Activated T-cell treated with anti-CD3 and anti-CD28 coated beads, Interleukin-2, amount 50 U/mL, for 72 hours (primary cell): ENCODE measurements at regions not wholly inside any gene's neighbourhood (a gene's known extent, or its start where the extent isn't known, plus 50 kb on each side); places are given as distances from the start of the nearest gene placed in this dataset.

Source experiments
- ATAC-seq, 2 donors: fragments of 150-1000 bp; cut with Tn5 transposase; replicated peaks in 1 of 2; 2 replicates each; pipeline ENCODE4 v1.10.0; 2021; ENCODE audit warnings: moderate library complexity in 2 of 2, mild to moderate bottlenecking in 1 of 2
- DNase-seq, 2 donors: peaks; one replicate each; pipeline ENCODE4 v3.0.0; 2021 to 2022; ENCODE audit warnings: mixed read lengths in 1 of 2
- H3K27ac Mint-ChIP-seq: one replicate; pipeline ENCODE4 v1.8.0; 2022; ENCODE audit warnings: mild to moderate bottlenecking, moderate library complexity, mixed read lengths
- H3K27me3 Mint-ChIP-seq: one replicate; pipeline ENCODE4 v1.8.0; 2022; ENCODE audit warnings: low read depth, mixed read lengths
- H3K36me3 Mint-ChIP-seq, 2 donors: one replicate each; pipeline ENCODE4 v1.8.0; 2022; ENCODE audit warnings: mixed read lengths in 2 of 2, mild to moderate bottlenecking in 1 of 2; ENCODE audit not compliant: insufficient read depth in 2 of 2
- H3K4me1 Mint-ChIP-seq: one replicate; pipeline ENCODE4 v1.8.0; 2022; ENCODE audit warnings: low read depth, mixed read lengths
- H3K4me3 Mint-ChIP-seq, 2 donors: one replicate each; pipeline ENCODE4 v1.8.0; 2022; ENCODE audit warnings: mild to moderate bottlenecking in 2 of 2, mixed read lengths in 2 of 2, moderate library complexity in 2 of 2
- H3K9me3 Mint-ChIP-seq, 2 donors: one replicate each; pipeline ENCODE4 v1.8.0; 2022; ENCODE audit warnings: mixed read lengths in 2 of 2

GRCh38 chr13:51518827-51519226 is 65.4 kb upstream of the WDFY2 start:
- Mint-ChIP-seq H3K9me3 (no peaks in the 10 kb centered on the region), H3K4me3 (peak overlapping the region in 1 of 2 donors; percentile 6), H3K27ac (no peak overlapping the region), H3K36me3 (peaks cover 0 to 2% of the 10 kb centered on the region in 2 donors), H3K27me3 (no peaks in the 10 kb centered on the region), H3K4me1 (peaks cover 21% of the 10 kb centered on the region)
- DNase-seq = peak; percentile 22 to 30
- ATAC-seq = peak; percentile 89 to 90

DNA sequence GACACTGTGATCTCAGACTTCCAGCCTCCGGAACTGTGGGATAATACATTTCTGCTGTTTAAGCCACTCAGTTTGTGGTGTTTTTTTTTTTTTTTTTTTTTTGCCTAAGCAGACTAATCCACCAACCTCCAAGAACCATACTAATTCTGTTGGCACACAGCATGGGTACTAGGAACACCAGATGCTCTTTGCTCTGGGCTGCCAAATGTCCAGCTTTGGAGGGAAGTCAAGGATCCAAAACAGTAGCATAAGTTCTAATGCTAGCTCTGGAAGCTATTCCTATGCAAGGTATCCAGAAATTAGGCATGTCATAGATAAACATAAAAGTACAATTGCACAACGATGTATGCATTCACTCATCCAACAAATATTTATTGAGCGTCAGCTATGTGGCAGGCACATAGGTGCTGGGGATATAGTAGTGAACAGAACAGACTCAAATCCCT is 64.5 kb upstream of the WDFY2 start:
- no peak for ATAC-seq
- H3K36me3 Mint-ChIP-seq = peaks cover 0 to 2% of the 10 kb centered on the region in 2 donors
- peaks cover 21% of the 10 kb centered on the region for H3K4me1 Mint-ChIP-seq
- DNase-seq = no peak
- H3K27ac Mint-ChIP-seq = no peak overlapping the region
- no peak overlapping the region for H3K4me3 Mint-ChIP-seq
- H3K27me3 Mint-ChIP-seq = no peaks in the 10 kb centered on the region
- no peaks in the 10 kb centered on the region for H3K9me3 Mint-ChIP-seq

DNA sequence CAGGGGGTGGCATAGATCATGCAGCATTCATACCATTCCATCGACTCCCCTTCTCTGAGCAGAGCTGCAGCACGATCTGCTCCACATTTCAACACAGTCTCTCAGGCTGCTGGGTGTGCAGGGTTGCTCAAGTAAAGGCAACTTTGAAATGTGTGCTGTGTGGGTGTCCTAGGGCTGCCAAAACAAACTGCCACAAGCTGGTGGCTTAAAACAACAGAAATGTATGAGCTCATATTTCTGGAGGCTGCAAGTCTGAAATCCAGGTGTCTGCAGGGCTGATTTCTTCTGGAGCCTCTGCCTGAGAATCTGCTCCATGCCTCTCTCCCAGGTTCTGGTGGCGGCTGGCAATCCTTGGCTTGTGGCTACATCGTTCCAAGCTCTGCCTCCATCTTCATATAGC is 63.7 kb upstream of the WDFY2 start:
- DNase-seq = no peak
- H3K4me1 Mint-ChIP-seq = peaks cover 21% of the 10 kb centered on the region

DNA sequence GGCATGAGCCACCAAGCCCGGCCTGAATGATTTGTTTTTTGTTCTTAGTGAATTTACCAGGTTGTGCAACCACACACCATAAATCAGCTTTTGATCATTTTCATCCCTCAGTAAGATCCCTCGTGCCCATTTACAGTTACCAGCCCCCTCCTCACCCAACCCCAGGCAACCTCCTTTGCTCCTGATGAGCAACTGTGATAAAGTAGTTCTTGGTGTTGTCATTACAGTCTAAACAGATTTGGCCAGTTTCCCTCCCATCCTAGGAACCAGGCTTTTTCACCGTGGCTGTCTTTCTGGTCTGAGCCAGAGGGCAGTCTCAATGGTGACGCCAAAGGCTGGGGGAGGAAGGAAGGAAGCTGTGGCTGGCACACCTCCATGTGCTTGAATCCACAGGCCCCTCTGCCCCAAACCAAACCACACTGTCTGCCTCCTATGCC is 61.2 kb upstream of the WDFY2 start:
- Mint-ChIP-seq H3K4me3 (no peak overlapping the region), H3K27me3 (no peaks in the 10 kb centered on the region), H3K4me1 (peaks cover 17% of the 10 kb centered on the region), H3K9me3 (peaks cover 0 to 4% of the 10 kb centered on the region in 2 donors), H3K36me3 (no peaks in the 10 kb centered on the region), H3K27ac (no peak overlapping the region)
- DNase-seq (peak; percentile 27 to 28), ATAC-seq (peak; percentile 48 to 50)

More for the DNA sequence above, 63.7 kb upstream of the WDFY2 start:
- Mint-ChIP-seq H3K9me3 (no peaks in the 10 kb centered on the region), H3K27me3 (no peaks in the 10 kb centered on the region), H3K27ac (no peak overlapping the region), H3K36me3 (peaks cover 0 to 2% of the 10 kb centered on the region in 2 donors), H3K4me3 (no peak overlapping the region)
- ATAC-seq = no peak

DNA sequence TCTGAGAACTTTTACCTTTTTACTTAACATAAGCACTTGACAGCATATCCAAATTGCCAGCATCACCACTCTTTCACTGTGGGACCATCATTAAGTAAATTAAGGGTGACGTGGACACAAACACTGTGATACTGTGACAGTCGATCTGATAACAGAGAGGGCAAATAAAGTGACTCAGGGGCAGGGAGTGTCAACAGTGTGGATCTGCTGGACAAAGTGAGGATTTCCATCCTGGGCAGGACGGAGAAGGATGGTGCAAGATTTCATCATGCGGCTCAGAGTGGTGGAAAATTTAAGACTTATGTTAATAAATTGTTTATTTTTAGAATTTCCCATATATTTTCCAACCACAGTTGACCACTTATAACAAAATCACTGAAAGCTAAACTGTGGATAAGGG is 60.0 kb upstream of the WDFY2 start:
- no peak for DNase-seq
- H3K36me3 Mint-ChIP-seq = peaks cover 0 to 1% of the 10 kb centered on the region in 2 donors
- no peak overlapping the region for H3K4me3 Mint-ChIP-seq
- H3K4me1 Mint-ChIP-seq = peaks cover 6% of the 10 kb centered on the region
- no peak overlapping the region for H3K27ac Mint-ChIP-seq
- ATAC-seq = no peak
- H3K27me3 Mint-ChIP-seq = no peaks in the 10 kb centered on the region
- peaks cover 0 to 6% of the 10 kb centered on the region in 2 donors for H3K9me3 Mint-ChIP-seq

- H3K9me3 Mint-ChIP-seq = peaks cover 0 to 7% of the 10 kb centered on the region in 2 donors
Measured at GRCh38 chr13:51524829-51525566, 59.3 kb upstream of the WDFY2 start.

GRCh38 chr13:51525567-51526167 is 58.6 kb upstream of the WDFY2 start:
- Mint-ChIP-seq H3K27ac (no peak overlapping the region), H3K9me3 (peaks cover 0 to 7% of the 10 kb centered on the region in 2 donors), H3K36me3 (peaks cover 1 to 2% of the 10 kb centered on the region in 2 donors), H3K4me1 (peaks cover 6% of the 10 kb centered on the region), H3K27me3 (no peaks in the 10 kb centered on the region), H3K4me3 (no peak overlapping the region)
- DNase-seq (no peak), ATAC-seq (peak; percentile 67 to 74)

More at GRCh38 chr13:51524829-51525566, 59.3 kb upstream of the WDFY2 start:
- no peaks in the 10 kb centered on the region for H3K27me3 Mint-ChIP-seq
- ATAC-seq (peak; percentile 67 to 68), DNase-seq (no peak)
- H3K27ac Mint-ChIP-seq = no peak overlapping the region
- peaks cover 0 to 1% of the 10 kb centered on the region in 2 donors for H3K36me3 Mint-ChIP-seq
- peaks cover 6% of the 10 kb centered on the region for H3K4me1 Mint-ChIP-seq
- no peak overlapping the region for H3K4me3 Mint-ChIP-seq

- H3K4me3 Mint-ChIP-seq = no peak overlapping the region
- H3K9me3 Mint-ChIP-seq = peaks cover 2 to 7% of the 10 kb centered on the region in 2 donors
- no peaks in the 10 kb centered on the region for H3K27me3 Mint-ChIP-seq
- H3K27ac Mint-ChIP-seq = no peak overlapping the region
- H3K4me1 Mint-ChIP-seq = peaks cover 6% of the 10 kb centered on the region
- H3K36me3 Mint-ChIP-seq = peaks cover 1 to 5% of the 10 kb centered on the region in 2 donors
- DNase-seq (no peak), ATAC-seq (no peak)
Measured at GRCh38 chr13:51526202-51526601, 58.1 kb upstream of the WDFY2 start.

GRCh38 chr13:51532736-51533197 is 51.5 kb upstream of the WDFY2 start:
- Mint-ChIP-seq H3K27me3 (no peaks in the 10 kb centered on the region), H3K9me3 (peaks cover 2 to 3% of the 10 kb centered on the region in 2 donors), H3K4me1 (peaks cover 24% of the 10 kb centered on the region), H3K4me3 (no peak overlapping the region), H3K36me3 (peaks cover 1 to 9% of the 10 kb centered on the region in 2 donors), H3K27ac (no peak overlapping the region)
- no peak for DNase-seq
- peak; percentile 35 to 49 for ATAC-seq

GRCh38 chr13:51534041-51534817 is 50.0 kb upstream of the WDFY2 start:
- H3K36me3 Mint-ChIP-seq = peaks cover under 1 to 9% of the 10 kb centered on the region in 2 donors
- ATAC-seq = peak; percentile 32 to 47
- peak overlapping the region in 1 of 2 donors; percentile 9 for H3K4me3 Mint-ChIP-seq
- H3K4me1 Mint-ChIP-seq = peaks cover 32% of the 10 kb centered on the region
- peaks cover 1 to 2% of the 10 kb centered on the region in 2 donors for H3K9me3 Mint-ChIP-seq
- peak; percentile 16 to 32 for DNase-seq
- H3K27me3 Mint-ChIP-seq = no peaks in the 10 kb centered on the region
- no peak overlapping the region for H3K27ac Mint-ChIP-seq
